Stimulated activated CD8-positive, alpha-beta memory T cell treated with anti-CD3 and anti-CD28 coated beads, Interleukin-15, amount 100 ng/mL, for 4 hours (primary cell): ENCODE measurements at regions not wholly inside any gene's neighbourhood (a gene's known extent, or its start where the extent isn't known, plus 50 kb on each side); places are given as distances from the start of the nearest gene placed in this dataset.

Experiments used
- DNase-seq, 2 donors: peaks; one replicate each; pipeline ENCODE4 v3.0.0-alpha.2; 2020; ENCODE audit warnings: low read depth in 2 of 2

GRCh38 chr5:158644301-158644700 lies 455.4 kb downstream of the EBF1 start:
- no peak for DNase-seq

- no peak for DNase-seq
Measured at GRCh38 chr5:158643840-158644239, 455.9 kb downstream of the EBF1 start.

- no peak for DNase-seq
Measured at GRCh38 chr5:158642879-158643278, 456.8 kb downstream of the EBF1 start.

GRCh38 chr5:158641016-158641415 lies 458.7 kb downstream of the EBF1 start:
- DNase-seq = no peak

GRCh38 chr5:158640593-158640980 lies 459.1 kb downstream of the EBF1 start:
- DNase-seq = no peak

GRCh38 chr5:158639881-158640592 lies 459.7 kb downstream of the EBF1 start:
- no peak for DNase-seq

GRCh38 chr5:158638396-158638795 lies 461.3 kb downstream of the EBF1 start:
- no peak for DNase-seq

- DNase-seq = no peak
Measured at GRCh38 chr5:158637039-158637438, 462.7 kb downstream of the EBF1 start.

- DNase-seq = no peak
Measured at GRCh38 chr5:158635565-158635964, 464.2 kb downstream of the EBF1 start.

GRCh38 chr5:158634714-158635113 lies 465.0 kb downstream of the EBF1 start:
- DNase-seq = no peak

- no peak for DNase-seq
Measured at GRCh38 chr5:158629591-158630312, 470.0 kb downstream of the EBF1 start.

- DNase-seq = no peak
Measured at GRCh38 chr5:158626718-158627117, 473.0 kb downstream of the EBF1 start.

GRCh38 chr5:158623971-158624370 lies 475.7 kb downstream of the EBF1 start:
- no peak for DNase-seq

GRCh38 chr5:158621391-158621790 lies 478.3 kb downstream of the EBF1 start:
- no peak for DNase-seq

GRCh38 chr5:158619083-158619788 lies 480.5 kb downstream of the EBF1 start:
- DNase-seq = no peak

GRCh38 chr5:158618256-158618655 lies 481.5 kb downstream of the EBF1 start:
- no peak for DNase-seq

GRCh38 chr5:158616707-158617106 lies 483.0 kb downstream of the EBF1 start:
- DNase-seq = no peak

GRCh38 chr5:158614951-158615350 lies 484.8 kb downstream of the EBF1 start:
- no peak for DNase-seq

- no peak for DNase-seq
Measured at GRCh38 chr5:158611581-158611980, 488.1 kb downstream of the EBF1 start.

- DNase-seq = no peak
Measured at GRCh38 chr5:158610051-158610415, 489.7 kb downstream of the EBF1 start.

- no peak for DNase-seq
Measured at GRCh38 chr5:158609333-158610050, 490.2 kb downstream of the EBF1 start.

- no peak for DNase-seq
Measured at GRCh38 chr5:158607088-158607487, 492.6 kb downstream of the EBF1 start.
